ENCODE measurements at regions not wholly inside any gene's neighbourhood (a gene's known extent, or its start where the extent isn't known, plus 50 kb on each side); places are given as distances from the start of the nearest gene placed in this dataset.

DNA sequence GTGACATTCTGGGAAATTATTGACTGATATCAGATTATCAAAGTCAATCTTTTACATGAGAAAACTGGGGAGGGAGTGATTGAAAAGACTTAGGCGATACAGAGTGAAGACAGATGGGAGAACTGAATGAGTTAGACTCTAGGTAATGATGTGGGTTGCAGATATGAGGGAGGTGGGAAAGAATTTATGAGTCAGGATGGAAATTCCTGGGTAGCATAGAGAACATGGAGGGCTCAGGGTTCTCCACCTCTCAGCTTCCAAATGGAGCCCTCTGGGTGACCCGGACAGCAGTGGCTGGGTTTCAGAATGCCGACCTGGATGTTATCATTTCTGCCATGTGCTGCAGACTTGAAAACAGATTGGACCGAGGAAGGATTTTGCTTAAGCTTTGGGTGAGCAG, 75.4 kb upstream of the SHB start (continued):
- TF ChIP-seq, protein P1, sequence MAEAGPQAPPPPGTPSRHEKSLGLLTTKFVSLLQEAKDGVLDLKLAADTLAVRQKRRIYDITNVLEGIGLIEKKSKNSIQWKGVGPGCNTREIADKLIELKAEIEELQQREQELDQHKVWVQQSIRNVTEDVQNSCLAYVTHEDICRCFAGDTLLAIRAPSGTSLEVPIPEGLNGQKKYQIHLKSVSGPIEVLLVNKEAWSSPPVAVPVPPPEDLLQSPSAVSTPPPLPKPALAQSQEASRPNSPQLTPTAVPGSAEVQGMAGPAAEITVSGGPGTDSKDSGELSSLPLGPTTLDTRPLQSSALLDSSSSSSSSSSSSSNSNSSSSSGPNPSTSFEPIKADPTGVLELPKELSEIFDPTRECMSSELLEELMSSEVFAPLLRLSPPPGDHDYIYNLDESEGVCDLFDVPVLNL (CRISPR knock-in tag; IDR thresholded peaks at IDR 0.05; ENCODE audit: borderline replicate concordance, low read depth), result no peak
- no peak for TF ChIP-seq EMX1 (CRISPR knock-in tag; IDR thresholded peaks at IDR 0.05)
- no peak for TF ChIP-seq ELF4 (CRISPR knock-in tag; IDR thresholded peaks at IDR 0.05; ENCODE audit: low read depth)
- TF ChIP-seq TEAD1 (CRISPR knock-in tag; IDR thresholded peaks at IDR 0.05), result no peak
- TF ChIP-seq NR1H2 (CRISPR knock-in tag; IDR thresholded peaks at IDR 0.05), result no peak

DNA sequence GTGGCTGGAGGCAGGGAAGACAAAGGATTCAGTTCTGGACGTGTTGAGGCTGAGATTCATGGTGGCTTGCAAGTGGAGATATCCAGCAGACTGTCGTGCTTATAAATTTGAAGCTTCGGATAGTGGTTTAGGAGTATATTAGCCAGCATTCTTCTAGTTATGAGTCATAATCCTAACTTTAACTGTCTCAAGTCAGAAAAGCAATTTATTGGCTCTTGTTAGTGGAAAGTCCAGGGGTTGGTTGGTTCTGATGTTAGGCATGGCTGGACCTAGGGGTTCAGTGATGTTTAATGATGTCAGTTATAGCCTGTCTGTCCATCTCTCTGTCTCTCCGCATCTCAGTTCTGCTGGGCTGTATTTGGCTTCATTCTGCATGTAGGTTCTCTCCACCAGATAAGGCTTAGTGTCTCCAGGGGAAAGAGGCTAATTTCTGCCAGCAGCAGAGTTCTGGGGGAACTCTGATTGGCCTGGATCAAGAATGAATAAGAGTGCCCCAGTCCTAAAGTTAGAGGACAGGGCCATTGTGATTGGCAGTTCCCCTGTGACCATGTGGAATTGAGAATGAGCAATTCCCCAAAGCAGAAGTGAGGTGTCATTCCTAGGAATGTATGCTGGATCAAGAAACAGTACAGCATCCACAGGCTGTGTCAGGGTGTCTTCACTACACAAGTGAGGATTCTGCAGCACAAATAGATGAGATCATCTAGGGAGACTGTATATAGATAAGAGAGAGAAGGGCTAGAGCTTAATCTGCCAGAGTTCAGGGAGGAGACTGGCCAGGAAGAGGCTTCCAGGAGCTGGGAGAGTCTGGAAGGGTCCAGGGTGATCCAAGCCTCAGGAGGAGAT, 72.9 kb upstream of the SHB start:
- no peak for TF ChIP-seq CREB1 (CRISPR knock-in tag; IDR thresholded peaks at IDR 0.05)
- no peak for TF ChIP-seq CREM (CRISPR knock-in tag; IDR thresholded peaks at IDR 0.05)
- TF ChIP-seq SP1 (CRISPR knock-in tag; conservative IDR thresholded peaks at IDR 0.05), result no peak
- TF ChIP-seq FOXK1 (CRISPR knock-in tag; IDR thresholded peaks at IDR 0.05), result no peak
- TF ChIP-seq, protein P2, sequence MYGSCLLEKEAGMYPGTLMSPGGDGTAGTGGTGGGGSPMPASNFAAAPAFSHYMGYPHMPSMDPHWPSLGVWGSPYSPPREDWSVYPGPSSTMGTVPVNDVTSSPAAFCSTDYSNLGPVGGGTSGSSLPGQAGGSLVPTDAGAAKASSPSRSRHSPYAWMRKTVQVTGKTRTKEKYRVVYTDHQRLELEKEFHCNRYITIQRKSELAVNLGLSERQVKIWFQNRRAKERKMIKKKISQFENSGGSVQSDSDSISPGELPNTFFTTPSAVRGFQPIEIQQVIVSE (CRISPR knock-in tag; IDR thresholded peaks at IDR 0.05; ENCODE audit: borderline replicate concordance), result no peak
- TF ChIP-seq, protein P3, sequence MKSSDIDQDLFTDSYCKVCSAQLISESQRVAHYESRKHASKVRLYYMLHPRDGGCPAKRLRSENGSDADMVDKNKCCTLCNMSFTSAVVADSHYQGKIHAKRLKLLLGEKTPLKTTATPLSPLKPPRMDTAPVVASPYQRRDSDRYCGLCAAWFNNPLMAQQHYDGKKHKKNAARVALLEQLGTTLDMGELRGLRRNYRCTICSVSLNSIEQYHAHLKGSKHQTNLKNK (CRISPR knock-in tag; IDR thresholded peaks at IDR 0.05), result no peak
- TF ChIP-seq NFE2L1 (CRISPR knock-in tag; IDR thresholded peaks at IDR 0.05), result no peak
- no peak for TF ChIP-seq ZNF121 (CRISPR knock-in tag; IDR thresholded peaks at IDR 0.05)
- TF ChIP-seq PRRX2 (CRISPR knock-in tag; IDR thresholded peaks at IDR 0.05), result no peak
- Mint-ChIP-seq H3K27ac (no peak overlapping the region), H3K36me3 (no peaks in the 10 kb centered on the region), H3K27me3 (ENCODE audit: low read depth) (peaks cover 35% of the 10 kb centered on the region), H3K4me3 (no peak overlapping the region), H3K9me3 (no peaks in the 10 kb centered on the region), H3K4me1 (peaks cover 5% of the 10 kb centered on the region)
- ChIA-PET CTCF (interaction anchor here (1.0 kb wide), 1 partner anchor 54 kb away, joined by 4 read pairs; no protein-coding TSS in a partner anchor), POLR2A (no interaction called here)
- DNase-seq (ENCODE audit: low spot score), result no peak
- ATAC-seq, result no peak

DNA sequence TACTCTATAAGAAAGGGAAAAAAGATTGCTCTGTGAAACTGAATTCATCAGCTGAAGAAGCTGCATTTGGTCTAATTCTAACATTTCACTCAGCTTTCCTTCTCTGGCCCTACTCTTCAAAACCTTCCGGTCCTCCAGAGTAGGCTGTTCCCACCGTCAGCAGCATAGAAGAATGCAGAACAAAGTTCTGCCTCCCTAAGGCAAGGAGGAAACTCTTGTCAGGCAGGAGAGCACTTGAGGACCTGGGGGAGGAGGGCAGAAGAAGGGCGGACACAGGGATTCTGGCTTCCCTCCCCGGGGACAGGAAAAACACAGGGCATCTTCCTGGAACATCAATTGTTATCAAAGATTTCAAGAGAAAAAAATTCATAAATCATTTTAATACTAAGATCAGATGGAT, 69.2 kb upstream of the SHB start:
- Mint-ChIP-seq H3K36me3 (no peaks in the 10 kb centered on the region), H3K4me3 (no peak overlapping the region), H3K9me3 (no peaks in the 10 kb centered on the region), H3K27me3 (ENCODE audit: low read depth) (peaks cover 35% of the 10 kb centered on the region), H3K27ac (no peak overlapping the region), H3K4me1 (peaks cover 16% of the 10 kb centered on the region)
- POLR2A ChIA-PET, result interaction anchor here (1.4 kb wide), 1 partner anchor 11 kb away, joined by 3 read pairs; no protein-coding TSS in a partner anchor
- DNase-seq (ENCODE audit: low spot score) (no peak), ATAC-seq (no peak)
- TF ChIP-seq, protein P4, sequence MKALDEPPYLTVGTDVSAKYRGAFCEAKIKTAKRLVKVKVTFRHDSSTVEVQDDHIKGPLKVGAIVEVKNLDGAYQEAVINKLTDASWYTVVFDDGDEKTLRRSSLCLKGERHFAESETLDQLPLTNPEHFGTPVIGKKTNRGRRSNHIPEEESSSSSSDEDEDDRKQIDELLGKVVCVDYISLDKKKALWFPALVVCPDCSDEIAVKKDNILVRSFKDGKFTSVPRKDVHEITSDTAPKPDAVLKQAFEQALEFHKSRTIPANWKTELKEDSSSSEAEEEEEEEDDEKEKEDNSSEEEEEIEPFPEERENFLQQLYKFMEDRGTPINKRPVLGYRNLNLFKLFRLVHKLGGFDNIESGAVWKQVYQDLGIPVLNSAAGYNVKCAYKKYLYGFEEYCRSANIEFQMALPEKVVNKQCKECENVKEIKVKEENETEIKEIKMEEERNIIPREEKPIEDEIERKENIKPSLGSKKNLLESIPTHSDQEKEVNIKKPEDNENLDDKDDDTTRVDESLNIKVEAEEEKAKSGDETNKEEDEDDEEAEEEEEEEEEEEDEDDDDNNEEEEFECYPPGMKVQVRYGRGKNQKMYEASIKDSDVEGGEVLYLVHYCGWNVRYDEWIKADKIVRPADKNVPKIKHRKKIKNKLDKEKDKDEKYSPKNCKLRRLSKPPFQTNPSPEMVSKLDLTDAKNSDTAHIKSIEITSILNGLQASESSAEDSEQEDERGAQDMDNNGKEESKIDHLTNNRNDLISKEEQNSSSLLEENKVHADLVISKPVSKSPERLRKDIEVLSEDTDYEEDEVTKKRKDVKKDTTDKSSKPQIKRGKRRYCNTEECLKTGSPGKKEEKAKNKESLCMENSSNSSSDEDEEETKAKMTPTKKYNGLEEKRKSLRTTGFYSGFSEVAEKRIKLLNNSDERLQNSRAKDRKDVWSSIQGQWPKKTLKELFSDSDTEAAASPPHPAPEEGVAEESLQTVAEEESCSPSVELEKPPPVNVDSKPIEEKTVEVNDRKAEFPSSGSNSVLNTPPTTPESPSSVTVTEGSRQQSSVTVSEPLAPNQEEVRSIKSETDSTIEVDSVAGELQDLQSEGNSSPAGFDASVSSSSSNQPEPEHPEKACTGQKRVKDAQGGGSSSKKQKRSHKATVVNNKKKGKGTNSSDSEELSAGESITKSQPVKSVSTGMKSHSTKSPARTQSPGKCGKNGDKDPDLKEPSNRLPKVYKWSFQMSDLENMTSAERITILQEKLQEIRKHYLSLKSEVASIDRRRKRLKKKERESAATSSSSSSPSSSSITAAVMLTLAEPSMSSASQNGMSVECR (CRISPR knock-in tag; IDR thresholded peaks at IDR 0.05; ENCODE audit: borderline replicate concordance), result no peak
- TF ChIP-seq, protein P5, sequence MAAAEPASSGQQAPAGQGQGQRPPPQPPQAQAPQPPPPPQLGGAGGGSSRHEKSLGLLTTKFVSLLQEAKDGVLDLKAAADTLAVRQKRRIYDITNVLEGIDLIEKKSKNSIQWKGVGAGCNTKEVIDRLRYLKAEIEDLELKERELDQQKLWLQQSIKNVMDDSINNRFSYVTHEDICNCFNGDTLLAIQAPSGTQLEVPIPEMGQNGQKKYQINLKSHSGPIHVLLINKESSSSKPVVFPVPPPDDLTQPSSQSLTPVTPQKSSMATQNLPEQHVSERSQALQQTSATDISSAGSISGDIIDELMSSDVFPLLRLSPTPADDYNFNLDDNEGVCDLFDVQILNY (CRISPR knock-in tag; IDR thresholded peaks at IDR 0.05), result no peak
- no peak for TF ChIP-seq FOXJ3 (CRISPR knock-in tag; IDR thresholded peaks at IDR 0.05; ENCODE audit: borderline replicate concordance)
- CTCF ChIA-PET, result interaction anchor here (1.0 to 1.3 kb wide), 2 partner anchors 221 to 224 kb away, joined by 3 to 4 read pairs; no protein-coding TSS in a partner anchor

Measured in WTC11 (cell line).